ENCODE measurements at regions not wholly inside any gene's neighbourhood (a gene's known extent, or its start where the extent isn't known, plus 50 kb on each side); places are given as distances from the start of the nearest gene placed in this dataset.

GRCh38 chr9:129334105-129334935 is 156.3 kb upstream of the IER5L start (continued):
- peak in 1 of 2 experiments; percentile 92; a peak in 1 of 3 replicates for TF ChIP-seq EP300 (IDR thresholded peaks at IDR 0.05; ENCODE audit: borderline replicate concordance in 1 of 2, low read depth in 2 of 2, low read length in 2 of 2)
- no peak; the same call in 1 of the 2 replicates for TF ChIP-seq POLR2AphosphoS5 (IDR thresholded peaks at IDR 0.05; ENCODE audit: low read depth, low read length)
- TF ChIP-seq SP1 (IDR thresholded peaks at IDR 0.05; ENCODE audit: low read depth, low read length): no peak; the same call in 1 of the 2 replicates
- no peak for TF ChIP-seq MAFK (IDR thresholded peaks at IDR 0.05; ENCODE audit: low read depth, low read length)
- no peak for TF ChIP-seq CBX5 (IDR thresholded peaks at IDR 0.05; ENCODE audit: low read depth, low read length)
- TF ChIP-seq BCL11A (IDR thresholded peaks at IDR 0.05; ENCODE audit: low read depth in 2 of 2, low read length in 2 of 2): no peak
- 0 out of 2 replicates have a peak, but pooled peaks have one; percentile 63 for TF ChIP-seq YY1 (IDR thresholded peaks at IDR 0.05; ENCODE audit: low read depth, low read length)
- TF ChIP-seq SP2 (IDR thresholded peaks at IDR 0.05; ENCODE audit: low read length): no peak
- TF ChIP-seq SIRT6 (IDR thresholded peaks at IDR 0.05; ENCODE audit: low read length): no peak
- TF ChIP-seq PHF8 (conservative IDR thresholded peaks at IDR 0.05; ENCODE audit: low read depth, low read length): peak; percentile 33; the same call in 1 of the 2 replicates
- no peak for TF ChIP-seq POU5F1 (IDR thresholded peaks at IDR 0.05; ENCODE audit: low read depth, low read length)
- TF ChIP-seq HDAC2 (IDR thresholded peaks at IDR 0.05; ENCODE audit: borderline replicate concordance in 1 of 2, low read depth in 2 of 2, low read length in 2 of 2): peak; percentile 73 to 79; a peak in 1 of 4 replicates
- TF ChIP-seq KDM1A (IDR thresholded peaks at IDR 0.05; ENCODE audit: borderline replicate concordance, low read length): no peak
- TF ChIP-seq TAF7 (optimal IDR thresholded peaks at IDR 0.05; ENCODE audit: borderline replicate concordance, low read depth, low read length): peak; percentile 65
- TF ChIP-seq SIX5 (IDR thresholded peaks at IDR 0.05; ENCODE audit: low read depth, low read length): no peak
- no peak for TF ChIP-seq EZH2 (IDR thresholded peaks at IDR 0.05; ENCODE audit: low read depth, low read length, severe bottlenecking)
- peak; percentile 85 for TF ChIP-seq CTBP2 (IDR thresholded peaks at IDR 0.05; ENCODE audit: borderline replicate concordance, insufficient read depth, insufficient read length, low read length)
- TF ChIP-seq SP4 (IDR thresholded peaks at IDR 0.05; ENCODE audit: low read length): peak; percentile 46; the same call in 1 of the 2 replicates
- no peak for TF ChIP-seq GTF2F1 (IDR thresholded peaks at IDR 0.05; ENCODE audit: borderline replicate concordance, low read depth, low read length)
- peak; percentile 23; the same call in 1 of the 2 replicates for TF ChIP-seq ATF2 (IDR thresholded peaks at IDR 0.05; ENCODE audit: low read length)
- no peak for TF ChIP-seq POLR2A (IDR thresholded peaks at IDR 0.05; ENCODE audit: control extremely low read depth in 1 of 2, low read depth in 2 of 2, low read length in 2 of 2)
